ENCODE measurements at regions not wholly inside any gene's neighbourhood (a gene's known extent, or its start where the extent isn't known, plus 50 kb on each side); places are given as distances from the start of the nearest gene placed in this dataset.

DNA sequence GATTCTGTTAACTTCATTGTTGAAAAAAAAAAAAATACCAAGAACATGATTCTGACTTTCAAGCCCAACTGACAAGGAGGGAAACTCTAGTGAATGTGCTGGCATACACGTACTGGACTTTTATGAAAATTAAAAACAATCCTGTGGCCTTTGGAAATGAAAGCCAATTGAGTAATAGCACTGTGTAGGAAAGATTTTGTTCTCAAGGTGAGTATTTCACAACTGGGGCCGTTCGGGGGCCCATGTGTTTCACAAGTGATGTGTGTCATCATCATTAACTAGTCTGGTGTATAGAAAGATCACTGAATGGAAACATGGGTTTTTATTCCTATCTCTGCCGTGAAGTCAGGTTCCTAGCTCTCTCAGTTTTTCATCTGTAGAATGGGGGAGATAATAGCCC is 605.0 kb upstream of the CLINT1 start (continued):
- TF ChIP-seq GMEB2 (CRISPR knock-in tag; IDR thresholded peaks at IDR 0.05; ENCODE audit: low read depth) (no peak), TGIF2 (CRISPR knock-in tag; IDR thresholded peaks at IDR 0.05) (no peak), PCBP2 (optimal IDR thresholded peaks at IDR 0.05; ENCODE audit: low read depth, low read length, poor library complexity, severe bottlenecking) (no peak), ZSCAN5A (CRISPR knock-in tag; IDR thresholded peaks at IDR 0.05; ENCODE audit: borderline replicate concordance) (no peak), RARG (CRISPR knock-in tag; IDR thresholded peaks at IDR 0.05; ENCODE audit: low read depth) (no peak), XRCC5 (optimal IDR thresholded peaks at IDR 0.05; ENCODE audit: low read length) (no peak), GABPB1 (CRISPR knock-in tag; IDR thresholded peaks at IDR 0.05) (peak; percentile 27; the same call in 1 of the 2 replicates), CHCHD3 (CRISPR knock-in tag; IDR thresholded peaks at IDR 0.05) (no peak), JDP2 (CRISPR knock-in tag; IDR thresholded peaks at IDR 0.05; ENCODE audit: borderline replicate concordance) (no peak), ZNF280B (CRISPR knock-in tag; IDR thresholded peaks at IDR 0.05; ENCODE audit: borderline replicate concordance) (no peak), ZNF275 (CRISPR knock-in tag; IDR thresholded peaks at IDR 0.05; ENCODE audit: borderline replicate concordance) (no peak), ZNF326 (CRISPR knock-in tag; IDR thresholded peaks at IDR 0.05; ENCODE audit: borderline replicate concordance) (no peak), ERF (CRISPR knock-in tag; IDR thresholded peaks at IDR 0.05) (no peak), ZBTB7B (CRISPR knock-in tag; IDR thresholded peaks at IDR 0.05) (no peak), ZNF329 (CRISPR knock-in tag; IDR thresholded peaks at IDR 0.05; ENCODE audit: low read depth) (no peak), CBFB (CRISPR knock-in tag; IDR thresholded peaks at IDR 0.05) (no peak), MYC (CRISPR knock-in tag; IDR thresholded peaks at IDR 0.05; ENCODE audit: borderline replicate concordance) (no peak), ZNF746 (CRISPR knock-in tag; IDR thresholded peaks at IDR 0.05) (no peak), ZNF12 (CRISPR knock-in tag; IDR thresholded peaks at IDR 0.05) (no peak)
- TF ChIP-seq, protein P1, sequence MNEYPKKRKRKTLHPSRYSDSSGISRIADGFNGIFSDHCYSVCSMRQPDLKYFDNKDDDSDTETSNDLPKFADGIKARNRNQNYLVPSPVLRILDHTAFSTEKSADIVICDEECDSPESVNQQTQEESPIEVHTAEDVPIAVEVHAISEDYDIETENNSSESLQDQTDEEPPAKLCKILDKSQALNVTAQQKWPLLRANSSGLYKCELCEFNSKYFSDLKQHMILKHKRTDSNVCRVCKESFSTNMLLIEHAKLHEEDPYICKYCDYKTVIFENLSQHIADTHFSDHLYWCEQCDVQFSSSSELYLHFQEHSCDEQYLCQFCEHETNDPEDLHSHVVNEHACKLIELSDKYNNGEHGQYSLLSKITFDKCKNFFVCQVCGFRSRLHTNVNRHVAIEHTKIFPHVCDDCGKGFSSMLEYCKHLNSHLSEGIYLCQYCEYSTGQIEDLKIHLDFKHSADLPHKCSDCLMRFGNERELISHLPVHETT (CRISPR knock-in tag; conservative IDR thresholded peaks at IDR 0.05), result no peak
